GM18870 (cell line): ENCODE measurements at regions not wholly inside any gene's neighbourhood (a gene's known extent, or its start where the extent isn't known, plus 50 kb on each side); places are given as distances from the start of the nearest gene placed in this dataset.
A peak's percentile ranks its signal among the peaks of the same experiment; 100 is the strongest.

Experiments used
- ATAC-seq: cut with Tn5 transposase; IDR thresholded peaks from one replicate; pipeline ENCODE4 v1.9.1; 2021; ENCODE audit warnings: moderate library complexity; ENCODE audit not compliant: unreplicated experiment

- no peak for ATAC-seq
Observed at GRCh38 chr7:135831455-135832195, 83.0 kb upstream of the FAM180A start.

GRCh38 chr7:135828604-135829003 is 80.0 kb upstream of the FAM180A start:
- no peak for ATAC-seq

GRCh38 chr7:135827391-135827790 is 78.8 kb upstream of the FAM180A start:
- no peak for ATAC-seq

- no peak for ATAC-seq
Observed at GRCh38 chr7:135825406-135825805, 76.8 kb upstream of the FAM180A start.

GRCh38 chr7:135822376-135822775 is 73.8 kb upstream of the FAM180A start:
- no peak for ATAC-seq

- no peak for ATAC-seq
Observed at GRCh38 chr7:135817583-135817982, 69.0 kb upstream of the FAM180A start.

- no peak for ATAC-seq
Observed at GRCh38 chr7:135815033-135815432, 66.4 kb upstream of the FAM180A start.

GRCh38 chr7:135812148-135812547 is 63.5 kb upstream of the FAM180A start:
- no peak for ATAC-seq

- ATAC-seq = no peak
Observed at GRCh38 chr7:135811506-135811905, 62.9 kb upstream of the FAM180A start.

GRCh38 chr7:135808206-135808605 is 59.6 kb upstream of the FAM180A start:
- ATAC-seq = no peak

GRCh38 chr7:135803143-135803542 is 54.5 kb upstream of the FAM180A start:
- no peak for ATAC-seq

- ATAC-seq = no peak
Observed at GRCh38 chr7:135802697-135803096, 54.1 kb upstream of the FAM180A start.

GRCh38 chr7:135801877-135802276 is 53.3 kb upstream of the FAM180A start:
- ATAC-seq = no peak

GRCh38 chr7:135801045-135801693 is 52.6 kb upstream of the FAM180A start:
- peak; percentile 85 for ATAC-seq

- ATAC-seq = no peak
Observed at GRCh38 chr7:135800560-135800959, 51.9 kb upstream of the FAM180A start.

- ATAC-seq = no peak
Observed at GRCh38 chr7:135799881-135800280, 51.3 kb upstream of the FAM180A start.
